ENCODE measurements at regions not wholly inside any gene's neighbourhood (a gene's known extent, or its start where the extent isn't known, plus 50 kb on each side); places are given as distances from the start of the nearest gene placed in this dataset.

DNA sequence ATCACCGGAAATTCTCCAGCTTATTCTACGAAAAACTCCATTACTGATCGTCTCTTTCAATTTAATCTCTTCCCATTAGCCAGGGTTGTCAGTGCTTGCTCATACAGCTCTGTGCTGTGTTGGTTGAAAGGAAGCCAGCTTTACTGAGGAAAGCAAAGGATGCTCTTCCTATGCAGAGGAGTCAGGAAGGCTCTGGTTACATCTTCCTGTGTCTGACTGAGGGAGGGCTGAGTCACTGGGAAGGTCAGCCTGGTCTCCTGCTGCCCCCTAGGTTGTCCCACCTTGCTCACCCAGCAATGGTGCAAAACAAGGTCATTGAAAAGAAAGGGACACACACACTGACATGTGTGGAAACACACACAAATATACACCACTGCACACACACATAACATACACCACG lies 975.6 kb downstream of the DCDC2C start:
- TF ChIP-seq, protein P1, sequence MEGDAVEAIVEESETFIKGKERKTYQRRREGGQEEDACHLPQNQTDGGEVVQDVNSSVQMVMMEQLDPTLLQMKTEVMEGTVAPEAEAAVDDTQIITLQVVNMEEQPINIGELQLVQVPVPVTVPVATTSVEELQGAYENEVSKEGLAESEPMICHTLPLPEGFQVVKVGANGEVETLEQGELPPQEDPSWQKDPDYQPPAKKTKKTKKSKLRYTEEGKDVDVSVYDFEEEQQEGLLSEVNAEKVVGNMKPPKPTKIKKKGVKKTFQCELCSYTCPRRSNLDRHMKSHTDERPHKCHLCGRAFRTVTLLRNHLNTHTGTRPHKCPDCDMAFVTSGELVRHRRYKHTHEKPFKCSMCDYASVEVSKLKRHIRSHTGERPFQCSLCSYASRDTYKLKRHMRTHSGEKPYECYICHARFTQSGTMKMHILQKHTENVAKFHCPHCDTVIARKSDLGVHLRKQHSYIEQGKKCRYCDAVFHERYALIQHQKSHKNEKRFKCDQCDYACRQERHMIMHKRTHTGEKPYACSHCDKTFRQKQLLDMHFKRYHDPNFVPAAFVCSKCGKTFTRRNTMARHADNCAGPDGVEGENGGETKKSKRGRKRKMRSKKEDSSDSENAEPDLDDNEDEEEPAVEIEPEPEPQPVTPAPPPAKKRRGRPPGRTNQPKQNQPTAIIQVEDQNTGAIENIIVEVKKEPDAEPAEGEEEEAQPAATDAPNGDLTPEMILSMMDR (IDR thresholded peaks at IDR 0.05), result no peak
- TF ChIP-seq POLR2A (IDR thresholded peaks at IDR 0.05), result no peak

Data from lower leg skin (tissue), 3 donors.